K562 (cell line): ENCODE measurements at regions not wholly inside any gene's neighbourhood (a gene's known extent, or its start where the extent isn't known, plus 50 kb on each side); places are given as distances from the start of the nearest gene placed in this dataset.

Experiments
- ATAC-seq: fragments of 200-7000 bp; cut with Tn5 transposase; 3 replicates; pipeline ENCODE4 v1.9.1; 2020; ENCODE audit warnings: moderate library complexity
- BruUV-seq: library from RNA; stranded (reverse); fragments of 400-500 nt; replicated peaks from 2 replicates; lab custom pipeline; 2021; lab: Mats Ljungman, UMichigan
- CTCF ChIA-PET: fragments of 300-600 bp; formaldehyde crosslinking; extraction: SDS; loops from one replicate; lab custom pipeline; 2021; ENCODE audit warnings: low intra/inter-chr PET ratio; lab: Yijun Ruan, JAX
- POLR2A ChIA-PET: fragments of 300-600, 350-650 bp; sonication (Branson Sonifier 250); formaldehyde crosslinking; extraction: SDS; loops from one replicate; lab custom pipeline; 2021; ENCODE audit warnings: antibody characterized with exemption, inconsistent platforms; lab: Yijun Ruan, JAX
- DNase-seq, 4 experiments: peaks; one replicate each; pipeline versions ENCODE4 v3.0.0 to v3.0.0-alpha.2; 2011 to 2018; ENCODE audit warnings: low spot score in 3 of 4, mixed read lengths in 3 of 4; ENCODE audit errors: extremely low read depth in 1 of 4
- FAIRE-seq: peaks from 2 replicates; lab custom pipeline; 2011; peaks lifted over from hg19 to GRCh38; lab: Jason Lieb, UNC
- H2AFZ ChIP-seq: 2 replicates; pipeline ENCODE4 v1.6.0; 2011; ENCODE audit warnings: low read depth, low read length, control low read depth, inconsistent platforms
- H3K27ac ChIP-seq: fragments of 200-600 bp; 3 replicates; pipeline ENCODE4 v1.8.0; 2011; ENCODE audit warnings: low read depth, mild to moderate bottlenecking, control low read depth, inconsistent platforms, low read length, moderate library complexity, mixed read lengths; ENCODE audit errors: extremely low read depth
- H3K27me3 ChIP-seq, 2 experiments: fragments of 300-600 bp in 1 of 2; 2 replicates in 1 of 2; 3 replicates in 1 of 2; pipeline versions ENCODE4 v1.6.0 to v1.8.0; 2011; ENCODE audit warnings: inconsistent platforms in 2 of 2, low read length in 2 of 2, mild to moderate bottlenecking in 1 of 2, mixed read lengths in 1 of 2, moderate library complexity in 1 of 2; ENCODE audit not compliant: control insufficient read depth in 2 of 2, insufficient read depth in 2 of 2
- H3K36me3 ChIP-seq: fragments of 300-600 bp; 3 replicates; pipeline ENCODE4 v1.8.0; 2011; ENCODE audit warnings: mild to moderate bottlenecking, low read length, inconsistent platforms; ENCODE audit not compliant: control insufficient read depth, insufficient read depth
- H3K4me1 ChIP-seq, 2 experiments: fragments of 200-600 bp in 1 of 2; replicated peaks in 1 of 2; 2 replicates in 1 of 2; 3 replicates in 1 of 2; pipeline versions ENCODE4 v1.5.1 to v1.8.0; 2011; ENCODE audit warnings: inconsistent platforms in 2 of 2, low read length in 2 of 2, mild to moderate bottlenecking in 1 of 2, mixed read lengths in 1 of 2, moderate library complexity in 1 of 2; ENCODE audit not compliant: control insufficient read depth in 2 of 2, insufficient read depth in 2 of 2
- H3K4me2 ChIP-seq: 2 replicates; pipeline ENCODE4 v1.6.1; 2011; ENCODE audit warnings: low read length, control low read depth, inconsistent platforms, mixed read lengths; ENCODE audit not compliant: insufficient read depth
- H3K4me3 ChIP-seq: fragments of 200-600 bp; sonication (generic), shearing (Covaris generic); 2 replicates; pipeline ENCODE4 v1.5.1; 2016; ENCODE audit warnings: control low read depth, inconsistent platforms
- H3K79me2 ChIP-seq: fragments of 200-600 bp; 3 replicates; pipeline ENCODE4 v1.8.0; 2011; ENCODE audit warnings: low read length, inconsistent platforms; ENCODE audit not compliant: control insufficient read depth, insufficient read depth
- H3K9ac ChIP-seq, 2 experiments: 2 replicates each; pipeline versions ENCODE4 v1.6.0 to v1.6.1; 2011; ENCODE audit warnings: low read depth in 2 of 2, low read length in 2 of 2, control low read depth in 1 of 2, inconsistent platforms in 1 of 2, mild to moderate bottlenecking in 1 of 2, mixed read lengths in 1 of 2; ENCODE audit not compliant: insufficient read depth in 1 of 2
- H3K9me1 ChIP-seq: one replicate; pipeline ENCODE4 v1.6.0; 2011; ENCODE audit warnings: inconsistent platforms, mild to moderate bottlenecking, low read length, moderate library complexity; ENCODE audit not compliant: control insufficient read depth, insufficient read depth
- H3K9me3 ChIP-seq: replicated peaks from 2 replicates; pipeline ENCODE4 v1.5.1; 2011; ENCODE audit warnings: low read depth, low read length, inconsistent platforms; ENCODE audit not compliant: control insufficient read depth, insufficient read depth
- H4K20me1 ChIP-seq: replicated peaks from 2 replicates; pipeline ENCODE4 v1.6.1; 2011; ENCODE audit warnings: low read length, inconsistent platforms, mixed read lengths; ENCODE audit not compliant: control insufficient read depth, insufficient read depth
- ATF3 ChIP-seq, 2 experiments: fragments of 450-650 bp in 1 of 2; sonication (generic) in 1 of 2; formaldehyde crosslinking in 1 of 2; IDR thresholded peaks in 1 of 2; conservative IDR thresholded peaks in 1 of 2; 2 replicates each; pipeline versions ENCODE4 v1.6.1 to v1.8.1; 2016 to 2023; ENCODE audit warnings: mild to moderate bottlenecking in 2 of 2, moderate library complexity in 2 of 2, inconsistent platforms in 1 of 2, missing genetic modification reagents in 1 of 2
- ELF2 ChIP-seq: fragments of 250-450 bp; sonication (Bioruptor Pico); IDR thresholded peaks from 2 replicates; pipeline ENCODE4 v1.5.0; 2021; ENCODE audit warnings: mild to moderate bottlenecking
- ETS1 ChIP-seq: conservative IDR thresholded peaks from 2 replicates; pipeline ENCODE4 v1.6.1; 2011; ENCODE audit warnings: low read depth, mild to moderate bottlenecking, low read length; ENCODE audit not compliant: control insufficient read depth
- HIVEP1 ChIP-seq: fragments of 250-450 bp; sonication (Bioruptor Pico); IDR thresholded peaks from 2 replicates; pipeline ENCODE4 v1.4.0; 2020; ENCODE audit warnings: mild to moderate bottlenecking
- MCM2 ChIP-seq: fragments of 450-650 bp; IDR thresholded peaks from 2 replicates; pipeline ENCODE4 v1.6.1; 2017; ENCODE audit warnings: low read depth, mild to moderate bottlenecking
- NFE2 ChIP-seq: IDR thresholded peaks from 2 replicates; pipeline ENCODE4 v1.6.1; 2014; ENCODE audit warnings: antibody characterized with exemption, low read depth
- POLR2AphosphoS2 ChIP-seq: IDR thresholded peaks from 2 replicates; pipeline ENCODE4 v1.6.1; 2012; ENCODE audit warnings: low read length, improper control_type of control experiment
- RBBP5 ChIP-seq: fragments of 200-600 bp; sonication (generic); IDR thresholded peaks from 2 replicates; pipeline ENCODE4 v1.6.1; 2012; ENCODE audit warnings: borderline replicate concordance, mild to moderate bottlenecking, low read length, control low read depth, inconsistent platforms; ENCODE audit not compliant: insufficient read depth, poor library complexity, severe bottlenecking
- RBM34 ChIP-seq: fragments of 200-400 bp; formaldehyde crosslinking; IDR thresholded peaks from 2 replicates; pipeline ENCODE4 v1.6.1; 2018; ENCODE audit warnings: low read length, borderline replicate concordance; ENCODE audit not compliant: insufficient read depth
- TFAP4 ChIP-seq: sonication (generic); formaldehyde crosslinking; IDR thresholded peaks from 2 replicates; pipeline ENCODE4 v1.8.0; 2022; ENCODE audit warnings: missing genetic modification reagents, mild to moderate bottlenecking, moderate library complexity, borderline replicate concordance
- TGIF2 ChIP-seq: sonication (generic); formaldehyde crosslinking; IDR thresholded peaks from 2 replicates; pipeline ENCODE4 v1.8.1; 2022; ENCODE audit warnings: mild to moderate bottlenecking, missing genetic modification reagents, moderate library complexity
- TRIM24 ChIP-seq, 2 experiments: fragments of 450-650 bp; IDR thresholded peaks; 2 replicates each; pipeline ENCODE4 v1.6.1; 2016
- ZNF76 ChIP-seq: fragments of 250-450 bp; sonication (Bioruptor Pico); IDR thresholded peaks from 2 replicates; pipeline ENCODE4 v1.4.0; 2020; ENCODE audit warnings: mild to moderate bottlenecking, moderate library complexity, borderline replicate concordance
- ZZZ3 ChIP-seq: fragments of 450-650 bp; IDR thresholded peaks from 2 replicates; pipeline ENCODE4 v1.6.1; 2016; ENCODE audit warnings: antibody characterized with exemption, mild to moderate bottlenecking, moderate library complexity
- WGBS: fragments of 100-300 bp; shearing (Covaris generic); methylation state at CpG from one replicate; pipeline ENCODE4 v1.1.6; 2016; ENCODE audit warnings: low coverage, mixed read lengths; ENCODE audit not compliant: insufficient coverage; ENCODE audit errors: missing lambda C conversion rate; 5-methylcytosine and 5-hydroxymethylcytosine counted together
- in situ Hi-C: fragments of 300-500 bp; cut with MboI; formaldehyde crosslinking; loops from 4 replicates; pipeline ENCODE4 v1.15.0; 2018; ENCODE audit warnings: inconsistent platforms, mixed read lengths
- intact Hi-C: fragments of 100-400 bp; cut with micrococcal nuclease; formaldehyde crosslinking; loops from 2 replicates; pipeline ENCODE4 v1.14.2; 2022
- TF ChIP-seq, protein P1 (sequence below): sonication (generic); IDR thresholded peaks from 2 replicates; pipeline ENCODE4 v1.6.1; 2016
- TF ChIP-seq, protein P2 (sequence below): fragments of 450-650 bp; formaldehyde crosslinking; IDR thresholded peaks from 2 replicates; pipeline ENCODE4 v1.4.0; 2022; ENCODE audit warnings: mild to moderate bottlenecking, moderate library complexity

GRCh38 chr13:65529541-65529940, 1700.6 kb downstream of the PCDH9 start:
- TF ChIP-seq ZZZ3 (no peak), NFE2 (no peak), HIVEP1 (CRISPR knock-in tag) (no peak), ZNF76 (CRISPR knock-in tag) (no peak), TFAP4 (no peak), ELF2 (no peak), ATF3 (IDR thresholded peaks at IDR 0.05) (no peak), ATF3 (CRISPR knock-in tag; conservative IDR thresholded peaks at IDR 0.05) (no peak), ETS1 (no peak), RBM34 (no peak), POLR2AphosphoS2 (no peak), TGIF2 (no peak), MCM2 (no peak), RBBP5 (no peak), TRIM24 (IDR thresholded peaks at IDR 0.05) (no peak)
- TF ChIP-seq, protein P1, sequence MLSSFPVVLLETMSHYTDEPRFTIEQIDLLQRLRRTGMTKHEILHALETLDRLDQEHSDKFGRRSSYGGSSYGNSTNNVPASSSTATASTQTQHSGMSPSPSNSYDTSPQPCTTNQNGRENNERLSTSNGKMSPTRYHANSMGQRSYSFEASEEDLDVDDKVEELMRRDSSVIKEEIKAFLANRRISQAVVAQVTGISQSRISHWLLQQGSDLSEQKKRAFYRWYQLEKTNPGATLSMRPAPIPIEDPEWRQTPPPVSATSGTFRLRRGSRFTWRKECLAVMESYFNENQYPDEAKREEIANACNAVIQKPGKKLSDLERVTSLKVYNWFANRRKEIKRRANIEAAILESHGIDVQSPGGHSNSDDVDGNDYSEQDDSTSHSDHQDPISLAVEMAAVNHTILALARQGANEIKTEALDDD: no peak
- TF ChIP-seq, protein P2, sequence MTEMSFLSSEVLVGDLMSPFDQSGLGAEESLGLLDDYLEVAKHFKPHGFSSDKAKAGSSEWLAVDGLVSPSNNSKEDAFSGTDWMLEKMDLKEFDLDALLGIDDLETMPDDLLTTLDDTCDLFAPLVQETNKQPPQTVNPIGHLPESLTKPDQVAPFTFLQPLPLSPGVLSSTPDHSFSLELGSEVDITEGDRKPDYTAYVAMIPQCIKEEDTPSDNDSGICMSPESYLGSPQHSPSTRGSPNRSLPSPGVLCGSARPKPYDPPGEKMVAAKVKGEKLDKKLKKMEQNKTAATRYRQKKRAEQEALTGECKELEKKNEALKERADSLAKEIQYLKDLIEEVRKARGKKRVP (CRISPR knock-in tag): no peak
- H3K9me3 ChIP-seq: no peaks in the 10 kb centered on the region
- no peak overlapping the region for H3K4me2 ChIP-seq
- no peaks in the 10 kb centered on the region for H3K9me1 ChIP-seq
- DNase-seq (no peak), ATAC-seq (no peak), FAIRE-seq (no peak)
- in situ Hi-C loops: no loop called here
- BruUV-seq: no TSS peak
- H3K4me3 ChIP-seq: no peak overlapping the region
- ChIA-PET CTCF (no interaction called here), POLR2A (no interaction called here)
- H3K36me3 ChIP-seq: no peaks in the 10 kb centered on the region
- H2AFZ ChIP-seq: no peak overlapping the region
- intact Hi-C loops: no loop called here
- no peaks in the 10 kb centered on the region for H3K79me2 ChIP-seq
- no peaks in the 10 kb centered on the region for H4K20me1 ChIP-seq
- H3K27ac ChIP-seq: no peak overlapping the region
- no peak overlapping the region for H3K9ac ChIP-seq
- no peaks in the 10 kb centered on the region for H3K27me3 ChIP-seq
- WGBS: 0% methylated on average over 3 of the region's 4 CpGs
- no peaks in the 10 kb centered on the region for H3K4me1 ChIP-seq
